ENCODE measurements at regions not wholly inside any gene's neighbourhood (a gene's known extent, or its start where the extent isn't known, plus 50 kb on each side); places are given as distances from the start of the nearest gene placed in this dataset.

- TF ChIP-seq, protein P1, sequence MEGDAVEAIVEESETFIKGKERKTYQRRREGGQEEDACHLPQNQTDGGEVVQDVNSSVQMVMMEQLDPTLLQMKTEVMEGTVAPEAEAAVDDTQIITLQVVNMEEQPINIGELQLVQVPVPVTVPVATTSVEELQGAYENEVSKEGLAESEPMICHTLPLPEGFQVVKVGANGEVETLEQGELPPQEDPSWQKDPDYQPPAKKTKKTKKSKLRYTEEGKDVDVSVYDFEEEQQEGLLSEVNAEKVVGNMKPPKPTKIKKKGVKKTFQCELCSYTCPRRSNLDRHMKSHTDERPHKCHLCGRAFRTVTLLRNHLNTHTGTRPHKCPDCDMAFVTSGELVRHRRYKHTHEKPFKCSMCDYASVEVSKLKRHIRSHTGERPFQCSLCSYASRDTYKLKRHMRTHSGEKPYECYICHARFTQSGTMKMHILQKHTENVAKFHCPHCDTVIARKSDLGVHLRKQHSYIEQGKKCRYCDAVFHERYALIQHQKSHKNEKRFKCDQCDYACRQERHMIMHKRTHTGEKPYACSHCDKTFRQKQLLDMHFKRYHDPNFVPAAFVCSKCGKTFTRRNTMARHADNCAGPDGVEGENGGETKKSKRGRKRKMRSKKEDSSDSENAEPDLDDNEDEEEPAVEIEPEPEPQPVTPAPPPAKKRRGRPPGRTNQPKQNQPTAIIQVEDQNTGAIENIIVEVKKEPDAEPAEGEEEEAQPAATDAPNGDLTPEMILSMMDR (conservative IDR thresholded peaks at IDR 0.05; ENCODE audit: low read length), result no peak
- no peak for TF ChIP-seq EZH2phosphoT487 (IDR thresholded peaks at IDR 0.05; ENCODE audit: borderline replicate concordance, low read depth, low read length)
These were observed 103.1 kb upstream of the MYO10 start for GRCh38 chr5:17039170-17039569.

Data from OCI-LY7 (cell line).